22Rv1 (cell line): ENCODE measurements at regions not wholly inside any gene's neighbourhood (a gene's known extent, or its start where the extent isn't known, plus 50 kb on each side); places are given as distances from the start of the nearest gene placed in this dataset.

Experiments used
- H3K27ac ChIP-seq: fragments of 450-650 bp; 2 replicates; pipeline ENCODE4 v1.5.1; 2017
- ZFX ChIP-seq: fragments of 450-650 bp; IDR thresholded peaks from 2 replicates; pipeline ENCODE4 v1.6.1; 2017; ENCODE audit warnings: antibody characterized with exemption, borderline replicate concordance
- TF ChIP-seq, protein P1 (sequence below): fragments of 450-650 bp; IDR thresholded peaks from 2 replicates; pipeline ENCODE4 v1.5.1; 2017; ENCODE audit warnings: mild to moderate bottlenecking

DNA sequence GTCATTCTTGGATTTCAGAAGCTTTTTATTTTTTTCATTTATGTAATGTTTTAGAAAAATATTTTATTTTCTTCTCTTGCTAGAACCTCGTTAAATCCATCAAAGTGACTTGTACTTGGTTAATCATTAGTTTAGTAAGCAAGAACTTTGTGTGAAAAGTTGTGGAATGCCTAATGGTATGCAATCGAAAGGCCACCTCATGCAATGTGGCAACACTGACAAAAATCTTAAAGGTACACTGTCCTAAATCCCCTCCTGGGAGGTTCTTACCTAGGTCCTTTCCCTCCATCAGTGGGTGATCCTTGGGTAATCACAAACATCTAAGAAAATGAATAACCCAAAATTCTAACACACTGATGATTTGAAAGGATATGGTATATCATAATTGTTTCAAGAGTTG, 304.2 kb downstream of the DNAH5 start:
- no peak for TF ChIP-seq ZFX
- H3K27ac ChIP-seq: no peak overlapping the region

DNA sequence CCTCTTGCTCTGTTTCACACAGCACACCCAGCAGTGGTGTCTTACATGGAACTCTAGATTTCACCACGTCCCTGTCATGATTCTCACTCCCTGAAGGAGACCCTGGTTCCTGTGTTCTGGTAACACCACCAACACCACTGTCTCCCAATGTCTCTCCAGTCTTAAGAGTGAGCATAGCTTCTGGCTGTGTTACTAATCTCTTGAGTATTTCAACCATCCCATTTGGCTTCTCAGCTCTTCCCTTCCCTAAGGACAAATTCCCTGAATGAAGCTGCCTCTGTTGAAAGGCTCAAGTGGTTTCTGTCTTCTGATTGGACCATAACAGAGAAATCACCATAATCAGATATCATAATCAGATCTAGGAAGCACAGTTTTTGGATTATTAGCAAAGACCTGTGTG, 311.8 kb downstream of the DNAH5 start:
- TF ChIP-seq ZFX: no peak
- TF ChIP-seq, protein P1, sequence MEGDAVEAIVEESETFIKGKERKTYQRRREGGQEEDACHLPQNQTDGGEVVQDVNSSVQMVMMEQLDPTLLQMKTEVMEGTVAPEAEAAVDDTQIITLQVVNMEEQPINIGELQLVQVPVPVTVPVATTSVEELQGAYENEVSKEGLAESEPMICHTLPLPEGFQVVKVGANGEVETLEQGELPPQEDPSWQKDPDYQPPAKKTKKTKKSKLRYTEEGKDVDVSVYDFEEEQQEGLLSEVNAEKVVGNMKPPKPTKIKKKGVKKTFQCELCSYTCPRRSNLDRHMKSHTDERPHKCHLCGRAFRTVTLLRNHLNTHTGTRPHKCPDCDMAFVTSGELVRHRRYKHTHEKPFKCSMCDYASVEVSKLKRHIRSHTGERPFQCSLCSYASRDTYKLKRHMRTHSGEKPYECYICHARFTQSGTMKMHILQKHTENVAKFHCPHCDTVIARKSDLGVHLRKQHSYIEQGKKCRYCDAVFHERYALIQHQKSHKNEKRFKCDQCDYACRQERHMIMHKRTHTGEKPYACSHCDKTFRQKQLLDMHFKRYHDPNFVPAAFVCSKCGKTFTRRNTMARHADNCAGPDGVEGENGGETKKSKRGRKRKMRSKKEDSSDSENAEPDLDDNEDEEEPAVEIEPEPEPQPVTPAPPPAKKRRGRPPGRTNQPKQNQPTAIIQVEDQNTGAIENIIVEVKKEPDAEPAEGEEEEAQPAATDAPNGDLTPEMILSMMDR: no peak
- H3K27ac ChIP-seq: no peak overlapping the region

DNA sequence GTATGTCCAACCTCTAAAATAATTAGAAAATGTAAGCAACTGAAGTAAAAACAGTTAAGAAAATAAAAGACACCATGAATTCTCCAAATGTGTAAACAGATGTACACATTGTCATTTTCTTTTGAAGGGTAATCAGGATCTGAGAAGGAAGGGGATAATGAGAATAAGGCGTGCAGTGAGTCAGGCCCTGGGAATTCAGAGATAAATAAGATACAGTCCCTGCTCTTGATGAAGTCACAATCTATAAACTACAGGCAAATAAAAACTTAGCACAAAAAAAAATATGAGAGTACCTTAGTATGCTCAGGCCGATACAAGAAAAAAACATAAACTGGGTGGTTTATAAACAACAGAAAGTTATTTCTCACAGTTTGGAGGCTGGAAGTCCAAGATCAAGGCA, 315.3 kb downstream of the DNAH5 start:
- H3K27ac ChIP-seq: no peak overlapping the region
- TF ChIP-seq, protein P1: no peak
- TF ChIP-seq ZFX: no peak

DNA sequence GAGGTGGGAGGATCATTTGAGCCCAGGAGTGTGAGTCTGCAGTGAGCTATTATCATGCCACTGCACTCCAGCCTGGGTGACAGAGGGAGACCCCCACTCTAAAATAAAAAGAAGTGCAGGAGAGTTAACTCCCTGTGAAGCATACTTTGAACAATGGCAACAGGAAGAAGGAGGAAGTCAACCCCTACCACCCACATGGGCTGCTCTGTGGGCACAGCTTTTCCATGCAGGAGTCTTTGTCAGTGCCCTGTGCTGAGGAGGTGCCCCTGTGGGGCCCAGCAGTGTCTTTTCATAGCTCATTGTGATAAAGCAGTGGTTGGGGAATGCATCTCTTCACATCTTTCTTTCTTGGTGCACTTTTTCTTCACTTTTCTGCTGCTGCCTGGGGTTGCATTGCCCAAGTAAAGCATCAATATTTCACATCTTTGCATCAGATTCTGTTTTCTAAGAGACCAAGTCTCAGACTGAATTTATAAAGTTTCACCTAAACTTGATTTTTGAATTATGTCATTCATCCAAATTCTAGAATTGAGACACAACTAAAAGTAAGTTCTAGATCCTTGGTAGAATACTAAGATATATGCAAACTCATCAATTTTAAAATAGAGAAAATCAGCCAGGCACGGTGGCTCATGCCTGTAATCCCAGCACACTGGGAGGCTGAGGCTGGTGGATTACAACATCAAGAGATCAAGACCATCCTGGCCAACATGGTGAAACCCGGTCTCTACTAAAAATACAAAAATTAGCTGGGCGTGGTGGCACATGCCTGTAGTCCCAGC, 316.6 kb downstream of the DNAH5 start:
- H3K27ac ChIP-seq: no peak overlapping the region
- TF ChIP-seq, protein P1: no peak
- TF ChIP-seq ZFX: no peak

DNA sequence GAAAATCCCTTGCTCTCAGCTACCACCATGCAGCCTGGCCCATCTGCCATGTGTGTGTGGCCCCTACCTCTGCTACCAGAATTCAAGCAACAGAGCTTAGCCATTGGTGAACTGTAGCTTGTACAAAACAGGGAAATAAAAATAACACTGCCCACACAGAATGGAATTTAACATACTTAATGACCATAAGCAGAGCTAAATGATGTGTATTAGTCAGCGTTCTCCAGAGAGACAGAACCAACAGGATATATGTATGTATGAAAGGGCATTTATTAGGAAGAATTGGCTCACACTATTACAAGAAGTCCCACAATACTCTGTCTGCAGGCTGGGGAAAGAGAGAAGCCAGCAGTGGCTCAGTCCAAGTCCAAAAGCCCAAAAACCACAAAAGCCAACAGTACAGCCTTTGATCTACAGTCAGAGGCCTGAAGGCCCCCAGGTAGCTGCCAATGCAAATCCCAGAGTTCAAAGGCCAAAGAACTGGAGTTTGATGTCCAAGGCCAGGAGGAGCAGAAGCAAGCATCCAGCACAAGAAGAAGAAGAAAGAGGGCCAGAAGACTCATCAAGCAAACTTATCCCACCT, 318.8 kb downstream of the DNAH5 start:
- no peak overlapping the region for H3K27ac ChIP-seq
- no peak for TF ChIP-seq ZFX
- TF ChIP-seq, protein P1: no peak

DNA sequence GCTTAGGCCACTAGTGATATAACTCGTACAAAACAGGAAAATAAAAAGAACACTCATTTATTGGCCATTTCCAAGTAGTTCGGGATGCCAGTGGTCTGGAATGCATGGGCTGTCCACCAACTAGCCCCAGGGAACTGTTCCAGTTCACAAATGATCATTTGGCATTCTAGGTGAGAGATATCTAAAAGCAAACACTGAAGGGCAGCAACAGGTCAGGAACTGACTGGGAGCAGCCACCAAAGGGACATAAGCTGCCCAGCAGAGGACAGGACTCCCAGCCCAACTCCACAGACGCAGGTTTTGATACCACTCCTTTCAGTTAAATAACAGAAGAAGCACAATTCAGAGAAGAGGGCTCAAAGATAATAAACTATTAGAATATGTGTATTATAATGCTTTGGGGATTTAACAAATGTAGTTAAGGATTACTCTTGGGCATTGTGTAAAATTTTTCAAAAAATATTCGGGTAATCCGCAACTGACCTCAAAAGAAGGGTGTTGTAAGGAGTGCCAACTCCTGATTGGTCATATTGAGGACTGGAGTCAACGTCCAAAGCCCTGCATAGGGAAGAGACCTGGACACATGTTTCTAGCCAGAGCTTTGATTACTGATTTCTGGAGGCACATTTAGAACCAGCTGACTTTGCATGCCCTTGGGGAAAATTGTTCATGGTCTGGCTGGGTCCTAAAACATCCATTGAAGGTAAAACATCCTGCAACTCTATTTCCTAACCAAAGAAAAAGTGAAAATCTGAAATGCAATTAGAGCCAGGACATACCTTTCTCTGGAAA, 320.0 kb downstream of the DNAH5 start:
- no peak for TF ChIP-seq ZFX
- TF ChIP-seq, protein P1: no peak
- no peak overlapping the region for H3K27ac ChIP-seq

DNA sequence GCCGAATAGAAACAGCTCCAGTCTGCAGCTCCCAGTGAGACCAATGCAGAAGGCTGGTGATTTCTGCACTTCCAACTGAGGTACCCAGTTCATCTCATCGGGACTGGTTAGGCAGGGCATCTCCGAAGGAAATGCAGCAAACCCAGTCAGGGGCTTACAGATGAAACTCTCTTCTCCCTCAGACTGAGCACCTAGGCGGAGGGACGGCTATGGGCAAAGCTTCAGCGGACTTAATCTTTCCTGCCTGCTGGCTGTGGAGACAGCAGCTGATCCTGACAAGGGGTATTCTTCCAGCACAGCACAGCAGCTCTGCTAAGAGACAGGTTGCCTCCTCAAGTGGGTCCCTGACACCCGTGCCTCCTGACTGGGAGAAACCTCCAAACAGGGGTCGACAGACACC, 330.9 kb downstream of the DNAH5 start:
- no peak for TF ChIP-seq ZFX
- TF ChIP-seq, protein P1: no peak
- no peak overlapping the region for H3K27ac ChIP-seq
